Trophoblast cell (in vitro differentiated cells and primary cell): ENCODE measurements at regions not wholly inside any gene's neighbourhood (a gene's known extent, or its start where the extent isn't known, plus 50 kb on each side); places are given as distances from the start of the nearest gene placed in this dataset.

Experiments
- DNase-seq, 2 donors: peaks; one replicate each; pipeline ENCODE4 v3.0.0-alpha.2; 2016
- H2AFZ ChIP-seq: 2 replicates; pipeline ENCODE4 v1.6.1; 2013; ENCODE audit warnings: low read length, moderate library complexity, mild to moderate bottlenecking; ENCODE audit not compliant: insufficient read depth, poor library complexity
- H2AK5ac ChIP-seq: 2 replicates; pipeline ENCODE4 v1.6.1; 2013; ENCODE audit warnings: mild to moderate bottlenecking, low read length
- H2BK120ac ChIP-seq: 2 replicates; pipeline ENCODE4 v1.6.1; 2013; ENCODE audit warnings: low read length, mild to moderate bottlenecking, moderate library complexity; ENCODE audit not compliant: insufficient read depth, poor library complexity
- H2BK12ac ChIP-seq: 2 replicates; pipeline ENCODE4 v1.6.1; 2013; ENCODE audit warnings: mild to moderate bottlenecking, low read length, moderate library complexity
- H2BK5ac ChIP-seq: 2 replicates; pipeline ENCODE4 v1.6.1; 2013; ENCODE audit warnings: low read length, low read depth, moderate library complexity, mild to moderate bottlenecking; ENCODE audit not compliant: poor library complexity
- H3K14ac ChIP-seq: 2 replicates; pipeline ENCODE4 v1.6.1; 2013; ENCODE audit warnings: mild to moderate bottlenecking, low read length
- H3K18ac ChIP-seq: 2 replicates; pipeline ENCODE4 v1.6.1; 2013; ENCODE audit warnings: mild to moderate bottlenecking, low read length
- H3K23ac ChIP-seq: 2 replicates; pipeline ENCODE4 v1.6.1; 2013; ENCODE audit warnings: low read length
- H3K27ac ChIP-seq: 2 replicates; pipeline ENCODE4 v1.5.1; 2013; ENCODE audit warnings: low read depth, mild to moderate bottlenecking, inconsistent platforms, low read length, moderate library complexity
- H3K27me3 ChIP-seq: 2 replicates; pipeline ENCODE4 v1.6.1; 2013; ENCODE audit warnings: inconsistent platforms, mild to moderate bottlenecking, low read length, moderate library complexity; ENCODE audit not compliant: insufficient read depth
- H3K36me3 ChIP-seq, 2 experiments: 1 replicate in 1 of 2; 2 replicates in 1 of 2; pipeline ENCODE4 v1.6.1; 2013; ENCODE audit warnings: low read length in 2 of 2, mild to moderate bottlenecking in 2 of 2, moderate library complexity in 1 of 2; ENCODE audit not compliant: insufficient read depth in 2 of 2, control insufficient read depth in 1 of 2
- H3K4ac ChIP-seq: 2 replicates; pipeline ENCODE4 v1.6.1; 2013; ENCODE audit warnings: low read depth, mild to moderate bottlenecking, low read length, moderate library complexity
- H3K4me1 ChIP-seq, 2 experiments: 1 replicate in 1 of 2; 2 replicates in 1 of 2; pipeline ENCODE4 v1.6.1; 2013; ENCODE audit warnings: low read length in 2 of 2, mild to moderate bottlenecking in 2 of 2, moderate library complexity in 1 of 2; ENCODE audit not compliant: insufficient read depth in 2 of 2, control insufficient read depth in 1 of 2
- H3K4me2 ChIP-seq: 2 replicates; pipeline ENCODE4 v1.6.1; 2013; ENCODE audit warnings: inconsistent platforms, mild to moderate bottlenecking, low read length, moderate library complexity
- H3K4me3 ChIP-seq: 2 replicates; pipeline ENCODE4 v1.5.1; 2013; ENCODE audit warnings: mild to moderate bottlenecking, low read depth, low read length, inconsistent platforms
- H3K79me1 ChIP-seq: one replicate; pipeline ENCODE4 v1.6.1; 2013; ENCODE audit warnings: low read length
- H3K79me2 ChIP-seq: 2 replicates; pipeline ENCODE4 v1.6.1; 2013; ENCODE audit warnings: low read length, mild to moderate bottlenecking; ENCODE audit not compliant: control insufficient read depth, insufficient read depth, poor library complexity
- H3K9ac ChIP-seq: 2 replicates; pipeline ENCODE4 v1.6.1; 2013; ENCODE audit warnings: mild to moderate bottlenecking, low read length
- H3K9me3 ChIP-seq: 2 replicates; pipeline ENCODE4 v1.6.1; 2013; ENCODE audit warnings: low read depth, mild to moderate bottlenecking, control low read depth, inconsistent platforms, low read length; ENCODE audit not compliant: insufficient read depth
- H4K12ac ChIP-seq: 2 replicates; pipeline ENCODE4 v1.6.1; 2013; ENCODE audit warnings: low read depth, mild to moderate bottlenecking, low read length, moderate library complexity
- H4K8ac ChIP-seq: 2 replicates; pipeline ENCODE4 v1.6.1; 2013; ENCODE audit warnings: low read depth, mild to moderate bottlenecking, low read length, moderate library complexity
- H4K91ac ChIP-seq: one replicate; pipeline ENCODE4 v1.6.1; 2013; ENCODE audit warnings: low read depth, mild to moderate bottlenecking, low read length, moderate library complexity
- WGBS: extraction: QIAGEN DNeasy Blood & Tissue Kit; methylation state at CpG from one replicate; pipeline ENCODE4 v1.1.7; 2013; ENCODE audit warnings: missing lambda C conversion rate; ENCODE audit not compliant: insufficient read length, insufficient coverage; ENCODE audit errors: extremely low coverage; 5-methylcytosine and 5-hydroxymethylcytosine counted together

DNA sequence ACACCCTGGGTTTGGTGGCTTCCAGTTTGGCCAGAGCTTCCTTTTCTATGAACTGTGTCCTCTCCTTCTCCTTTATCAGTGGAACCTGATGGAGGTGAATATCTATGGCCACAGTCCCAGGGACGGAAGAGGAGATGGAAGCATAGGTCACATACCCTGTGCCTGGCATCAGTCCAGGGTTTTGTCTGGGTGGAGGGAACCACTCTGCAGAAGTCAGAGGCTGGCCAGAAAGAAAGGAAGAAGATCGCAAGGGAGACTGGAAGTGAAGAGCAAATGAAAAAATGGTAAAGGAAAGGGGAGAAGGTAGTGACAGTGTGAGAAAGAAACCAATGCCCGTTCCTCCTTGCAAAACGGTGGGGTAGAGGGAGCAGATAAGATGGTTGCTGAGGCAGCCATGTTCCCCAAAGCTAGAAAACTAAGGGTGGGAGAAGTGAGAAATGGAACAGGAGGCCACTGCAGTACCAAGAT lies 77.9 kb upstream of the HECW1 start:
- Histone ChIP-seq H3K18ac (no peak overlapping the region), H3K9ac (no peak overlapping the region), H3K14ac (no peak overlapping the region), H3K4me2 (no peak overlapping the region), H3K27me3 (no peaks in the 10 kb centered on the region), H3K36me3 (no peaks in the 10 kb centered on the region), H4K12ac (no peak overlapping the region), H2BK12ac (no peak overlapping the region), H2AK5ac (no peak overlapping the region), H2BK5ac (no peak overlapping the region), H3K4ac (no peak overlapping the region), H3K4me3 (no peak overlapping the region), H3K9me3 (no peaks in the 10 kb centered on the region), H3K27ac (no peak overlapping the region), H3K79me1 (no peaks in the 10 kb centered on the region), H2AFZ (no peak overlapping the region), H2BK120ac (no peak overlapping the region), H4K91ac (no peak overlapping the region), H3K4me1 (no peaks in the 10 kb centered on the region), H4K8ac (no peak overlapping the region), H3K79me2 (no peaks in the 10 kb centered on the region), H3K23ac (no peak overlapping the region)
- DNase-seq: no peak
- WGBS: no CpG with 5 or more reads among the region's 4 CpGs

DNA sequence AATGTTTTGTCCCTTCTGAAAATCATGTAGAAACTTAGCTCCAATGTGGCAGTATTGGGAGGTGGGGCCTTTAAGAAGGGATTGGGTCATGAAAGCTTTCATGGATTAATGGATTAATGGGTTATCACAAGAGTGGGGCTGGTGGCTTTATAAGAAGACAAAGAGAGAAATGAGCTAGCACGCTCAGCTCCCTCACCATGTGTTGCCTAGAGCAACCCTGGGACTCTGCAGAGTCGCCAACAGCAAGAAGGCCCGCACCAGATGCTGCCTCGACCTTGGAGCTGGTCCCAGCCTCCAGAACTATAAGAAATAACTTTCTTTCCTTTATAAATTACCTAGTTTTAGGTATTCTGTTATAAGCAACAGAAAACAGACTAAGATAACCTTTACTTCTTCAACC lies 74.9 kb upstream of the HECW1 start:
- no CpG with 5 or more reads among the region's 4 CpGs for WGBS
- Histone ChIP-seq H2BK5ac (no peak overlapping the region), H3K9me3 (no peaks in the 10 kb centered on the region), H3K14ac (no peak overlapping the region), H2BK120ac (no peak overlapping the region), H3K36me3 (no peaks in the 10 kb centered on the region), H3K79me2 (no peaks in the 10 kb centered on the region), H4K12ac (no peak overlapping the region), H3K4me1 (no peaks in the 10 kb centered on the region), H3K27ac (no peak overlapping the region), H2AK5ac (no peak overlapping the region), H3K79me1 (no peaks in the 10 kb centered on the region), H3K18ac (no peak overlapping the region), H3K4ac (no peak overlapping the region), H2BK12ac (no peak overlapping the region), H2AFZ (no peak overlapping the region), H4K91ac (no peak overlapping the region), H3K23ac (no peak overlapping the region), H3K4me2 (no peak overlapping the region), H4K8ac (no peak overlapping the region), H3K27me3 (no peaks in the 10 kb centered on the region), H3K4me3 (no peak overlapping the region), H3K9ac (no peak overlapping the region)
- DNase-seq: no peak

DNA sequence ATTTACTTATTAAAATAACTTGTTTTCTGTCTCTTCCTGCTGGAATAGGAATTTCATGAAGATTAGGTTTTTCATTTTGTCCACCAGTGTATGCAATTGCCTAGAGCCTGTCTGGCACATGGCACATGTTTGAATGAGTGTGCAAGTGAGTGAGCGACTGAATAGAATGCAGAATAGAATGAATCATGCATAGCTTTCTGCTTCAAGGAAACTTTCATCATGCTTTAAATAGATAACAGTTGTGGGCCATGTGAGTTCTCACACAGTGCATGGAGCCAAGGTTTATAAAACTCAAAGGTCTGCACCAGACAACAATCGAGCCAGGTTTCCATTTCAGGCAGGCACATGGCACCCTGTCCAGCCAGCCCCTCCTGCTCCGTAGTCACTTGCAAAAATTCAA lies 74.2 kb upstream of the HECW1 start:
- Histone ChIP-seq H3K79me2 (no peaks in the 10 kb centered on the region), H2BK5ac (no peak overlapping the region), H2BK120ac (no peak overlapping the region), H3K4me1 (no peaks in the 10 kb centered on the region), H3K79me1 (no peaks in the 10 kb centered on the region), H3K4ac (no peak overlapping the region), H2AK5ac (no peak overlapping the region), H3K27ac (no peak overlapping the region), H3K36me3 (no peaks in the 10 kb centered on the region), H4K12ac (no peak overlapping the region), H3K4me2 (no peak overlapping the region), H4K91ac (no peak overlapping the region), H3K18ac (no peak overlapping the region), H3K27me3 (no peaks in the 10 kb centered on the region), H3K4me3 (no peak overlapping the region), H3K9ac (no peak overlapping the region), H3K23ac (no peak overlapping the region), H3K9me3 (no peaks in the 10 kb centered on the region), H3K14ac (no peak overlapping the region), H2AFZ (no peak overlapping the region), H4K8ac (no peak overlapping the region), H2BK12ac (no peak overlapping the region)
- DNase-seq: peak in 1 of 2 donors; percentile 63
- WGBS: no CpG with 5 or more reads among the region's 3 CpGs

DNA sequence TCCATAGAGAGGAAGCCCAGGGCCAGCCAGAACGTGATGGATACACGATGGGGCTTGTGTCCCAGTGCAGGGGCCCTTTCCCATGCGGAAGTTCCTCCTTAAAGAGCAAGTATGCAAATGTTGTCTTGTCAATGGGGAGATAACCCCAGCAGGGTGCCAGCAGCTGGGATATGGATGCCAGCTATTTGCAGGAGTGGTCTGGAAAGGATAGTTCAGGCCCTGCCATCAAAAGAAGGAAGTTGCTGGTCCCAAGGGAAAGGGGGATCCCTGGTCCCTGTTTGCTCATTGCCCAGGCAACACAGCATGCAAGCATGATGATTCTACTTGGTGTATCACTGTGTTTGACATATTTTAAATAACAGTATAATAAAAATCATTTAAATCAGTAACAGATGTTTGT lies 73.1 kb upstream of the HECW1 start:
- Histone ChIP-seq H3K36me3 (no peaks in the 10 kb centered on the region), H3K4me2 (no peak overlapping the region), H2BK12ac (no peak overlapping the region), H3K4me3 (no peak overlapping the region), H4K8ac (peak overlapping the region; percentile 19), H3K4me1 (no peaks in the 10 kb centered on the region), H3K23ac (no peak overlapping the region), H2AFZ (no peak overlapping the region), H3K18ac (no peak overlapping the region), H2BK120ac (no peak overlapping the region), H3K27me3 (no peaks in the 10 kb centered on the region), H3K14ac (no peak overlapping the region), H3K79me2 (no peaks in the 10 kb centered on the region), H3K79me1 (no peaks in the 10 kb centered on the region), H4K91ac (no peak overlapping the region), H4K12ac (no peak overlapping the region), H3K4ac (no peak overlapping the region), H2AK5ac (no peak overlapping the region), H3K27ac (no peak overlapping the region), H3K9me3 (no peaks in the 10 kb centered on the region), H2BK5ac (no peak overlapping the region), H3K9ac (no peak overlapping the region)
- DNase-seq: no peak
- WGBS: no CpG with 5 or more reads among the region's 3 CpGs
